NOMO-1 treated with DMSO at 0.1 percent for 48 hours (cell line): ENCODE measurements at regions not wholly inside any gene's neighbourhood (a gene's known extent, or its start where the extent isn't known, plus 50 kb on each side); places are given as distances from the start of the nearest gene placed in this dataset.

ENCODE experiments used
- DNase-seq: peaks from one replicate; lab custom pipeline; 2025; ENCODE audit not compliant: unreplicated experiment; lab: John Stamatoyannopoulos, UW

GRCh38 chr18:57918601-57919000, 115.5 kb upstream of the ATP8B1 start:
- DNase-seq, result no peak

- peak; percentile 45 for DNase-seq
Measured at GRCh38 chr18:57916684-57917083, 113.6 kb upstream of the ATP8B1 start.

- DNase-seq, result no peak
Measured at GRCh38 chr18:57915865-57916582, 112.9 kb upstream of the ATP8B1 start.

- no peak for DNase-seq
Measured at GRCh38 chr18:57915248-57915647, 112.1 kb upstream of the ATP8B1 start.

GRCh38 chr18:57913686-57914085, 110.6 kb upstream of the ATP8B1 start:
- no peak for DNase-seq

- DNase-seq, result no peak
Measured at GRCh38 chr18:57910817-57911216, 107.7 kb upstream of the ATP8B1 start.

- DNase-seq, result no peak
Measured at GRCh38 chr18:57910134-57910533, 107.0 kb upstream of the ATP8B1 start.

- DNase-seq, result no peak
Measured at GRCh38 chr18:57909620-57910019, 106.5 kb upstream of the ATP8B1 start.

- no peak for DNase-seq
Measured at GRCh38 chr18:57908092-57908491, 105.0 kb upstream of the ATP8B1 start.

GRCh38 chr18:57907550-57907949, 104.4 kb upstream of the ATP8B1 start:
- DNase-seq, result no peak

GRCh38 chr18:57906852-57907251, 103.7 kb upstream of the ATP8B1 start:
- DNase-seq, result no peak

GRCh38 chr18:57904535-57904934, 101.4 kb upstream of the ATP8B1 start:
- no peak for DNase-seq

- no peak for DNase-seq
Measured at GRCh38 chr18:57902721-57903120, 99.6 kb upstream of the ATP8B1 start.

- peak; percentile 28 for DNase-seq
Measured at GRCh38 chr18:57901825-57902589, 98.9 kb upstream of the ATP8B1 start.

GRCh38 chr18:57900906-57901435, 97.9 kb upstream of the ATP8B1 start:
- DNase-seq, result no peak

GRCh38 chr18:57898506-57899124, 95.5 kb upstream of the ATP8B1 start:
- peak; percentile 84 for DNase-seq

GRCh38 chr18:57895182-57895581, 92.1 kb upstream of the ATP8B1 start:
- no peak for DNase-seq

- no peak for DNase-seq
Measured at GRCh38 chr18:57891707-57892391, 88.7 kb upstream of the ATP8B1 start.

- DNase-seq, result no peak
Measured at GRCh38 chr18:57890266-57890665, 87.2 kb upstream of the ATP8B1 start.

GRCh38 chr18:57889841-57890240, 86.7 kb upstream of the ATP8B1 start:
- no peak for DNase-seq
